ENCODE measurements at regions not wholly inside any gene's neighbourhood (a gene's known extent, or its start where the extent isn't known, plus 50 kb on each side); places are given as distances from the start of the nearest gene placed in this dataset.

DNA sequence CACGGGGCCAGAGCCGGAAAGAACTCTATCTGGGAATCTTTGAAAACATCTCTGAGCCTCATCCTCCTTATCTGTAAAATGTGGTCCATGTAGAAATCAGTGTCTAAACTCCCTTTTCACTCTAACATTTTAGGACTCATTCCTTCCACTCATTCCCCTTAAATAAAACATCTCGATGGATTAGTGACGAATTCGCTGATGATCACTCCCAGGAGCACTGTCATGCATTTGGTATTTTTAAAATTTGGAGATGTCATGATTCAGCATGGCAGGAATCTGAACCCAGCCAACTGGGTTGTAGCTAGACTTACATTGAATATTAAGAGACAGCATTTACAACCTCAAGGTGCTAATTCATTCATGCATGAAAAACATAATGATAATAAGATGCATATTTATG lies 88.1 kb downstream of the SPANXN3 start:
- H3K4me3 Mint-ChIP-seq, result no peak overlapping the region
- Histone ChIP-seq H3F3A (ENCODE audit: low read depth) (no peaks in the 10 kb centered on the region), H3K79me2 (ENCODE audit: low read depth) (no peaks in the 10 kb centered on the region), H2AFZ (replicated peaks) (no peak overlapping the region), H3K9me3 (ENCODE audit: low read depth) (peaks cover 3% of the 10 kb centered on the region), H3K4me1 (no peaks in the 10 kb centered on the region), H3K4me3 (no peak overlapping the region), H4K20me1 (ENCODE audit: low read depth) (no peaks in the 10 kb centered on the region), H3K4me2 (no peak overlapping the region), H3K27ac (no peak overlapping the region), H3K36me3 (no peaks in the 10 kb centered on the region), H3K9ac (no peak overlapping the region), H3K27me3 (no peaks in the 10 kb centered on the region)
- no peaks in the 10 kb centered on the region for H3K4me1 Mint-ChIP-seq
- TF ChIP-seq EZH2phosphoT487 (IDR thresholded peaks at IDR 0.05) (no peak), EZH2 (IDR thresholded peaks at IDR 0.05) (no peak)
- TF ChIP-seq, protein P1, sequence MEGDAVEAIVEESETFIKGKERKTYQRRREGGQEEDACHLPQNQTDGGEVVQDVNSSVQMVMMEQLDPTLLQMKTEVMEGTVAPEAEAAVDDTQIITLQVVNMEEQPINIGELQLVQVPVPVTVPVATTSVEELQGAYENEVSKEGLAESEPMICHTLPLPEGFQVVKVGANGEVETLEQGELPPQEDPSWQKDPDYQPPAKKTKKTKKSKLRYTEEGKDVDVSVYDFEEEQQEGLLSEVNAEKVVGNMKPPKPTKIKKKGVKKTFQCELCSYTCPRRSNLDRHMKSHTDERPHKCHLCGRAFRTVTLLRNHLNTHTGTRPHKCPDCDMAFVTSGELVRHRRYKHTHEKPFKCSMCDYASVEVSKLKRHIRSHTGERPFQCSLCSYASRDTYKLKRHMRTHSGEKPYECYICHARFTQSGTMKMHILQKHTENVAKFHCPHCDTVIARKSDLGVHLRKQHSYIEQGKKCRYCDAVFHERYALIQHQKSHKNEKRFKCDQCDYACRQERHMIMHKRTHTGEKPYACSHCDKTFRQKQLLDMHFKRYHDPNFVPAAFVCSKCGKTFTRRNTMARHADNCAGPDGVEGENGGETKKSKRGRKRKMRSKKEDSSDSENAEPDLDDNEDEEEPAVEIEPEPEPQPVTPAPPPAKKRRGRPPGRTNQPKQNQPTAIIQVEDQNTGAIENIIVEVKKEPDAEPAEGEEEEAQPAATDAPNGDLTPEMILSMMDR (IDR thresholded peaks at IDR 0.05), result no peak
- no peaks in the 10 kb centered on the region for H3K9me3 Mint-ChIP-seq
- no peaks in the 10 kb centered on the region for H3K27me3 Mint-ChIP-seq (ENCODE audit: insufficient read depth, low read depth)
- H3K36me3 Mint-ChIP-seq, result no peaks in the 10 kb centered on the region
- DNase-seq (ENCODE audit: low spot score), result no peak
- no peak overlapping the region for H3K27ac Mint-ChIP-seq

DNA sequence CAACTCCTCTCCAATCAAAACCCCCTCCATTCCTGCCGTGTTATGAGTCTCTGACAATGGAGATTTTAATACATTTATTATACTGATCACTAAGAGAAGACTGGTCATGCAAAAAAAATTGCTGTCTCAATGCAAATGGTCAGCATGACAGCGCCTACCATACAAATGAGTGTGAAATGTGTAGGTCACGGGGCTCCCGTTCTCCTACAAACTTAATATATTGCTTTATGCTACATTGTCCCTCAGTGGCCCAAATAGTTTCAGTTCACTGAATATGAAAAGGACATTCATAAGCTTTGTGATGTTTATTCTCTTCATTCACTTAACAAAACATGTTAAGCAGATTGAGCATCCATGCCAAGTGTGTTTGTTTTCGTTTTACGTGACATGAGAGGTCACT lies 116.1 kb downstream of the SPANXN3 start:
- no peak for TF ChIP-seq EZH2 (IDR thresholded peaks at IDR 0.05)
- TF ChIP-seq EZH2phosphoT487 (IDR thresholded peaks at IDR 0.05), result no peak
- TF ChIP-seq, protein P1 (IDR thresholded peaks at IDR 0.05), result no peak
- H3K4me3 Mint-ChIP-seq, result no peak overlapping the region
- H3K36me3 Mint-ChIP-seq, result no peaks in the 10 kb centered on the region
- Histone ChIP-seq H3K79me2 (ENCODE audit: low read depth) (no peaks in the 10 kb centered on the region), H3K4me2 (no peak overlapping the region), H3K27me3 (no peaks in the 10 kb centered on the region), H3F3A (ENCODE audit: low read depth) (no peaks in the 10 kb centered on the region), H3K27ac (no peak overlapping the region), H3K4me3 (no peak overlapping the region), H3K9me3 (ENCODE audit: low read depth) (no peaks in the 10 kb centered on the region), H3K36me3 (no peaks in the 10 kb centered on the region), H3K4me1 (no peaks in the 10 kb centered on the region), H3K9ac (no peak overlapping the region), H2AFZ (replicated peaks) (no peak overlapping the region), H4K20me1 (ENCODE audit: low read depth) (no peaks in the 10 kb centered on the region)
- no peaks in the 10 kb centered on the region for H3K9me3 Mint-ChIP-seq
- H3K4me1 Mint-ChIP-seq, result no peaks in the 10 kb centered on the region
- no peak for DNase-seq (ENCODE audit: low spot score)
- no peak overlapping the region for H3K27ac Mint-ChIP-seq
- H3K27me3 Mint-ChIP-seq (ENCODE audit: insufficient read depth, low read depth), result no peaks in the 10 kb centered on the region

DNA sequence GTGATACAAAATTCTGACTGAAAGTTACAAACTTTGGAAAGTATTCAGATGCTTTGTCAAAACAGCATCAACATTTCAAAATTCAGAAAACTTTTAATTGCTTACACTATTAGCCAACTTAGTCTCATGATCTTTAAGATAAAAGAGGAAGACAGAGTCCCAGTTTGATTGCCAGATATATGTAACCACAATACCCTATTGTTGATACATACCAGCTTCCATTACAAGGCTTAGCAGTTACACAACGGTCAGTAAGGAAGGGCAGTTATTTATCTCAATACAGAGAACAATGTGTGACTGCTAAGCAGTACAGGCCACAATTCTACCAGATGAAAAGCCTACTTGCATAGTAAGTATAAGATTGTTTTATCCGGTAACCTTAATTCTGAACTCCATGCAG lies 138.4 kb downstream of the SPANXN3 start:
- Mint-ChIP-seq H3K4me1 (no peaks in the 10 kb centered on the region), H3K27me3 (ENCODE audit: insufficient read depth, low read depth) (no peaks in the 10 kb centered on the region), H3K27ac (no peak overlapping the region), H3K36me3 (no peaks in the 10 kb centered on the region), H3K4me3 (no peak overlapping the region), H3K9me3 (peaks cover 10% of the 10 kb centered on the region)
- H3F3A ChIP-seq (ENCODE audit: low read depth), result no peaks in the 10 kb centered on the region
- no peak for DNase-seq (ENCODE audit: low spot score)
- no peak overlapping the region for H2AFZ ChIP-seq (replicated peaks)
- no peaks in the 10 kb centered on the region for H3K79me2 ChIP-seq (ENCODE audit: low read depth)
- peaks cover 3% of the 10 kb centered on the region for H3K36me3 ChIP-seq
- no peak for TF ChIP-seq EZH2phosphoT487 (IDR thresholded peaks at IDR 0.05)
- TF ChIP-seq EZH2 (IDR thresholded peaks at IDR 0.05), result no peak
- TF ChIP-seq, protein P1 (IDR thresholded peaks at IDR 0.05), result no peak
- no peak overlapping the region for H3K4me2 ChIP-seq
- no peak overlapping the region for H3K9ac ChIP-seq
- peaks cover 11% of the 10 kb centered on the region for H3K9me3 ChIP-seq (ENCODE audit: low read depth)
- no peaks in the 10 kb centered on the region for H3K27me3 ChIP-seq
- no peaks in the 10 kb centered on the region for H3K4me1 ChIP-seq
- no peak overlapping the region for H3K4me3 ChIP-seq
- H3K27ac ChIP-seq, result no peak overlapping the region
- H4K20me1 ChIP-seq (ENCODE audit: low read depth), result no peaks in the 10 kb centered on the region
